Choroid plexus epithelial cell (primary cell): ENCODE measurements at regions not wholly inside any gene's neighbourhood (a gene's known extent, or its start where the extent isn't known, plus 50 kb on each side); places are given as distances from the start of the nearest gene placed in this dataset.
"Not testable (repeated sequence)": the region's sequence is repeated elsewhere in the genome, so short reads cannot be mapped to it uniquely, and the experiment has no call there.

ENCODE experiments used
- DNase-seq: peaks from one replicate; pipeline ENCODE4 v3.0.0-alpha.2; 2010; ENCODE audit warnings: low read depth
- H3K4me3 ChIP-seq: 2 replicates; pipeline ENCODE4 v1.5.1; 2011; ENCODE audit warnings: low read depth, mild to moderate bottlenecking, control low read depth, low read length, moderate library complexity
- CTCF ChIP-seq: conservative IDR thresholded peaks from 2 replicates; pipeline ENCODE4 v1.5.1; 2011; ENCODE audit warnings: low read depth, mild to moderate bottlenecking, control low read depth, inconsistent platforms, low read length, moderate library complexity

- H3K4me3 ChIP-seq = no peak overlapping the region
- DNase-seq = no peak
- no peak for TF ChIP-seq CTCF
These were observed 116.9 kb upstream of the CCNH start for GRCh38 chr5:87529486-87530076.

- no peak for TF ChIP-seq CTCF
- peak; percentile 5 for DNase-seq
- no peak overlapping the region for H3K4me3 ChIP-seq
These were observed 113.4 kb upstream of the CCNH start for GRCh38 chr5:87526131-87526530.

GRCh38 chr5:87524217-87524616 lies 111.5 kb upstream of the CCNH start:
- no peak for DNase-seq
- TF ChIP-seq CTCF = no peak
- no peak overlapping the region for H3K4me3 ChIP-seq

- not testable (repeated sequence) for DNase-seq, H3K4me3 ChIP-seq
These were observed 99.0 kb upstream of the CCNH start for GRCh38 chr5:87511778-87512177.

GRCh38 chr5:87503004-87503403 lies 90.3 kb upstream of the CCNH start:
- DNase-seq = no peak
- no peak for TF ChIP-seq CTCF
- no peak overlapping the region for H3K4me3 ChIP-seq

- DNase-seq = no peak
These were observed 87.0 kb upstream of the CCNH start for GRCh38 chr5:87499478-87500410.

More at GRCh38 chr5:87499478-87500410, 87.0 kb upstream of the CCNH start:
- TF ChIP-seq CTCF = no peak
- H3K4me3 ChIP-seq = no peak overlapping the region
